ENCODE measurements at regions not wholly inside any gene's neighbourhood (a gene's known extent, or its start where the extent isn't known, plus 50 kb on each side); places are given as distances from the start of the nearest gene placed in this dataset.

GRCh38 chr2:217031445-217031844, 171.6 kb upstream of the TNP1 start:
- no peak for DNase-seq (ENCODE audit: extremely low read depth in 1 of 2, low read depth in 1 of 2)

DNA sequence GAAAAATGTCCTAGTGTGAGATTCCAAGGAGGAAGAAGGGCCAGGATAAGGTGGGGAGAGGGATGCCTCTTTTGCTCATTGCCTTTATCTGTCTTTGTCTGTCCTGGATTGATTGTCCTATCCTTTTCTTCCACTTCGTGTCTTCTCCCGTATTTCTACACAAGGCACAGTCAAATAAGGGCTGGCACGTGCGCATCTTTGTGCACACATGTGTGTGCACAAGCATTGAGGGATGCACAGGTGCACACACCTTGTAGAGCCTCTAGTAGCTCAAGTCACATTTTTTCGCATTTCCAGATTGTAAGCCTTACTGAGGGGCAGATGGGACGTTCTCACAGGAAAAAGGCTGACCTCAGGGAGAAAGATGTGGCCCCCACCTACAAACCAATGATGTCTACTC, 170.2 kb upstream of the TNP1 start:
- no peak for DNase-seq (ENCODE audit: extremely low read depth in 1 of 2, low read depth in 1 of 2)

DNA sequence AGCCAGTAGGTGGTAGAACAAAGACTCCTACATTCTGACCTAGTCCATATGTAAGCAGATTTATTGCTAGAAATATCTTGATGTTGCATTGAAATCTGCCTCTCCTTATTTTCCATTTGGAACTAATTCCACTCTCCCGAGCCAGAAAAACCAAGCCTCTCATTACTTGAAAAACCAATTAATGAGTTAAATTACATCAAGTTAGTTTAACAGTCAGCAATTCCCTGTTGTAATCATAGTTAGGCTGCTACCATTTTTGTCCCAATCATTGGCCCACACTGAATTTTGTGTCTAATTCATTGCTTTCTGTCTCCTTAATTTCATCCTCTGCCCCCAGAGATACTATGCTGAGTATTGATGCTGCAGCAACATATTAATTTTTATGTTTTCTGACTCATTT, 168.3 kb upstream of the TNP1 start:
- no peak for DNase-seq (ENCODE audit: extremely low read depth in 1 of 2, low read depth in 1 of 2)

DNA sequence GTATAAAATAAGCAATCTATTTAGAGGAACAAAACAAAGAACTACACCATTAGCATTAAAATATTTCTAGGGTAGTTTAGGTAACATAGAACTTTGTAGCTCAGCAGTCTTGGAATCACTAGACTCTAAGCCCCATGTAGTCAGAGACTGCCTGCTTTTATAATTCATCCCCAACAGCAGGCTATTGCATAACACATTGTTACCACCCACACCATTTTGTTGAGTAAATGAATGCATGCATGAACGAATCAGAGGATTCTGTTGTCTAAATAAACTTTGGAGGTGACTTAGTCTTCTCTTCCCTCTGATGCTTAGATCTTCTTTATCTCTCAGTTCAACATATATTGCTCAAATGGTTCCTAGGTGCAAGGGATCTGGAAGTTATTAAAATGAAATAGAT, 167.6 kb upstream of the TNP1 start:
- DNase-seq (ENCODE audit: extremely low read depth in 1 of 2, low read depth in 1 of 2) = no peak

- no peak for DNase-seq (ENCODE audit: extremely low read depth in 1 of 2, low read depth in 1 of 2)
Observed at GRCh38 chr2:217026569-217026968, 166.7 kb upstream of the TNP1 start.

GRCh38 chr2:217026161-217026560, 166.3 kb upstream of the TNP1 start:
- no peak for DNase-seq (ENCODE audit: extremely low read depth in 1 of 2, low read depth in 1 of 2)

GRCh38 chr2:217023611-217024010, 163.7 kb upstream of the TNP1 start:
- no peak for DNase-seq (ENCODE audit: extremely low read depth in 1 of 2, low read depth in 1 of 2)

- no peak for DNase-seq (ENCODE audit: extremely low read depth in 1 of 2, low read depth in 1 of 2)
Observed at GRCh38 chr2:217017456-217018252, 157.8 kb upstream of the TNP1 start.

DNA sequence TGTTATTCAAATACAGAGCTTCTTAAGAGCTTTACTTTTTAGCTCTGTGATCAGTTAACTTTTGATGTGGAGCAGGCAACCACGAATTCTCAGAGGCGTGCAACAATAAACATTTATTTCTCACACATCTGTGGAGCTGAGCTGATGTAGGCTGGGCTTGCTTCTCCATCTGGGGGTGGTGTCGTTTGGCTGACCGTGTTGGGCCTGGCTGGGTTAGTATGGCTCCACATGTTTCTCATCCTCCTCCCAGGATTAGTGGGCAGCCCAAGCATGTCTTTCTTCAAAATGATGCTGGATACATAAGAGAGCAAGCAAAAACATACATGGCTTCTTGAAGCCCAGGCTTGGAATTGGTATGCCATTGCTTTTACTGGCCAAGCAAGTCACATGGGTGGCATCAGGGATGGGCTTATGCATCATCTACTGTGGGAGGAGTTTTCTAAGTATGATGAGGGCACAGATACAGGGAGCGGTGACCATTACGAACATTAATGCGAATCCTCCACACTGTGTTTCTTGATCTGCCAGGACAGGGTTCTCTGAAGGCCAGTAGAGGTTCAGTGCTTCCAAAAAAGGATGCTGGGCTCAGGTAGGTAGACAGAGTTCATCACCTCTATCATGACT, 157.0 kb upstream of the TNP1 start:
- DNase-seq (ENCODE audit: extremely low read depth in 1 of 2, low read depth in 1 of 2) = no peak

DNA sequence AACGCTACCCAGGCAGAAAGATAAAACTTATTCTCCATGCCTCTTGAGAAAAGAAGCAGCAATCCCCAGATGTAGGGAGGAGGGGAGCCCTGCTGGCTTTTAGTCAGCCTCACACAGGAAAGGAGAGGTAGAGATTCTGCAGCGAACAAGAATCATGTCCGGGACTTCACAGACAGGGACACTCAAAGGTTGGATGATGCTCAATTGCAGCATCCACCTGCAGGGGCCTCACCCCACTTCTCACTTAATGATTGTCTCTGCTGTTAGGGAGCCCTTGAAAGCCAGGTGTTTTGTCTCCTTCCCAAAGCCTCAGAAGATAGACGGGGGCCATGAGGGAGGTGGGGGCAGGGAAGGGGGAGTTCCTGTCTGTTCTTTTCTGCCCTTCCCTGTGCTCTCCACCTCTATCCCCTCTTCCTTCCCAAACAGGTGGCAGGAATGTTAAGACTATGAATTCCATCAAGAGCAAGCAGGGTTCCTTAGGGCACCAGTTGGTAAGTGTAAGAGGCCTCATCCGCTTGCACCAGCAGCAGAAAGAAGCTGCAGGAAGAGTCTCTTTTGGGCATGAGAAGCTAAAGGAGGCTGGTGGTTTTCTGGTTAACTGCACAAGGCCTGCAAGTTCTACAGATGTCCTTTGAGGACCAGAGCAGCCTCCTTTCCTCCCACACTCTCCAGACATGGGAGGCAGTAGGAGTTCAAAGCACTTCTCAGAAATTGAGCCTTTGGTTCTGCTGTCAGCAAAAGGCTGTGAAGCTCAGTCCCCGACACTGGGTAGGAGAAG, 154.7 kb upstream of the TNP1 start:
- no peak for DNase-seq (ENCODE audit: extremely low read depth in 1 of 2, low read depth in 1 of 2)

DNA sequence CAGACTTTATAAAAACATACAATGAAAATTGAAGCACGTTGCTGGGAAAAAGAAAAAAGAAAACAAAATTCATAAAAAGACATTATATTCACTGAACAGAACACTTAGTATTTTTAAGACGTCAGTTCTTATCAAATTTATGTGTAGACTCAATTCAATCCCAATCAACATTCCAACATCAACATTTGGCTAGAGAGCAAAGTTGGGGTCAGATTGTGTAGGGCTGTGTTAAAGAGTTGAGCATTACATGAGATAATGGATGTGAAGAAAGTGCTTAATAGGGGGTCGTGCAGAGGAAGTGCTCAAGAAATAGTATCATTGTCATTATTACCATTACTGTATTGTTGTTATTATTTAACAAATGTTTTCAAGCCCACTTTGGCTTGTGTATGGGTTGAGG, 154.1 kb upstream of the TNP1 start:
- DNase-seq (ENCODE audit: extremely low read depth in 1 of 2, low read depth in 1 of 2) = no peak

DNA sequence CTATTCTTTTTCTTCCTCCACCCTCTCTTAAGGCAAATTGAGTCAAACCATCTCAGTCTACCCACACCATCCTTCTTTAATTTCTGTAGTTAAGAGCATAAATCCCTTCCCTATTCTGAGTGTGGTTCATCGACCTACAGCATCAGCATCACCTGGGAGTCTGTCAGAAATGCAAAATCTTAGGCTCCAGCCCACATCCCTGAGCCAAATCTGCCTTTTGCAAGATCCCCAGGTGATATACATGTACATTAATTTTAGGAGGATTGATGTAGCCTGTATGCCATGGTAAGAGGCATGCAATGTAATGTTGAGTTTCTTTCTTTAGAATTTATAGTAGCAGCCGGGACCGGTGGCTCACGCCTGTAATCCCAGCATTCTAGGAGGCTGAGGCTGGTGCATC, 151.7 kb upstream of the TNP1 start:
- no peak for DNase-seq (ENCODE audit: extremely low read depth in 1 of 2, low read depth in 1 of 2)

GRCh38 chr2:217010173-217010572, 150.3 kb upstream of the TNP1 start:
- DNase-seq (ENCODE audit: extremely low read depth in 1 of 2, low read depth in 1 of 2) = no peak

DNA sequence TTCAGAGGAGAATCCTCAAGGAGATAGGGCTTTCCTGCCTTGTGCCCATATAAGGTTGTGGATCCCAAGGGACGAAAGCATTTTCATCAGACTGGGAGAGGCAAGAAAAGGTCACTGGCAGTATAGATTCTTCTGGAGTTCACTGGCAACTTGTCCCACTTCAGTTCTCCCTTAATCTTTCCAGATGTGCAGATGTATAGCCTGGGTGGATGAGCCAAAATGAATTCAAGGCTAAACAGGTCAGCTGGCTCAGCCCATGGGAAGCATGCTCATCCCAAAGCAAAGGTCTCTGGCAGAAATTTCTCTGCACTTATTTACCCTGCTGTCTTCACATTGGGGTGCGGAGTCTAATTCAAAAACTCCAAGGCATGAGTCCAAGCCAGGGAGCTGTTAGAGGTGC, 148.9 kb upstream of the TNP1 start:
- DNase-seq (ENCODE audit: extremely low read depth in 1 of 2, low read depth in 1 of 2) = no peak

DNA sequence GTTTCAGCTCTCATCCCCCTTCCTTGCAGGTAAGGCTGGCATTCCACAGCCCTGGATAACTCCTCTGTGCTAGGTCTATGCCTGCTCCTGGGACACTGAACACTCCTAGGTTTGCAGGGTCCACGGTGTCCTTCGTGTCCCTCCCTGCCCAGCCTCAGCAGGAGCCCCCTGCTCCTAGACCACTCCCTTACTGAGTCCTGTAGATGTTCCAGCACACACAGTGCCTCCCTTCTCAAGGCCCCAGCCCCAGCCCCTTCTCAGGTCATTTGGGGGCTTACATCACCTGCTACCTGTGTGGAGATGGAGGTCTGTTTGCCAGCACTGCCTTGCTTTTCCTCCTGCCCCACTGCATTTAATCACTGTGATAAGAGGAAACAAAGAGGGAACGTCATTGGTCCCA, 146.4 kb upstream of the TNP1 start:
- no peak for DNase-seq (ENCODE audit: extremely low read depth in 1 of 2, low read depth in 1 of 2)

GRCh38 chr2:217004656-217005055, 144.8 kb upstream of the TNP1 start:
- no peak for DNase-seq (ENCODE audit: extremely low read depth in 1 of 2, low read depth in 1 of 2)

GRCh38 chr2:217001740-217002139, 141.9 kb upstream of the TNP1 start:
- no peak for DNase-seq (ENCODE audit: extremely low read depth in 1 of 2, low read depth in 1 of 2)

DNA sequence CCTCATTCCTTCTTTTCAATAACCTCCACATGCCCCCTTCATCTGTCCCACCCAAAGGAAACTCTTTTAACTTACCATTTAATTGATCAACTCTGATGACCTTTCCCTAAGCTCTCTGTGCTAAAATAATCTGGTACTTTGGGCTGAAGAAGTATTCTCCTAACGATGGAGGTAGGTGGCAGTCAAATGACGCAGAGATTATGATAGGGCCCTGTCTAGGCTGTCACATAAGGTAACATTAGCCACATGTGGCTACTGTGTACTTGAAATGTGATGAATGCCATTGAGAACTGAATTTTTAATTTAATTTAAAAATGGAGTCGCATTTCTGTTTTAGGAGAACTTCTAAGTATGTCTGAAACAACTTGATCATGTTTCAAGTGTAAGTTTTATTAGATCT, 140.5 kb upstream of the TNP1 start:
- DNase-seq (ENCODE audit: extremely low read depth in 1 of 2, low read depth in 1 of 2) = no peak

DNA sequence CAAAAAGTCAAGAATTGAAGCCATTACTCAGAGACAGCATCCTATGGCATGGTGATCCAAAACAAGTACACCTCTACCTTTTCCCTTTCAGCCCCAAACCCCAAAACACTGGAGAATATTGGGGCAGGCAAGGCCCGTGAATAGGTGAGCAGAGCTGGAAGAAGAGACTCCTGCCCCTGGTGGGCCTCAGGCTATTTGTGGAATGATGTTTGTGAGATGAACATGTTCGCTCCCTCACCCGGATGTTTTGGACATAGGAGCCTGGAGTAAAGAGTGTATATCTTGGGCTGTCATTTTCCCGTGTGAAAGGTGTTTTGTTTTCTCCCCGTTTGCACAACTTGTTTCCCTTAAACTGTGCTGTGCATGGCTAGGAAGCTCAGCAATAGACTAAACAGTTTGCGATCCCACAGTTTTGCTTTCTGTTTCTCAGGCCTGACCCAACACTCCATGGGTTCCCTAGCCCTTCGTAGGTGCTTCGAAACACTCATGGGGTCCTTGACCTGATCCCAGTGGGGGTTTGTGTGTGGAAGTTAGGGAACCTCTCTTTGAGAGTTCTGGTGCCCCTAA, 136.5 kb upstream of the TNP1 start:
- DNase-seq (ENCODE audit: extremely low read depth in 1 of 2, low read depth in 1 of 2) = no peak

GRCh38 chr2:216994353-216994854, 134.5 kb upstream of the TNP1 start:
- DNase-seq (ENCODE audit: extremely low read depth in 1 of 2, low read depth in 1 of 2) = no peak

DNA sequence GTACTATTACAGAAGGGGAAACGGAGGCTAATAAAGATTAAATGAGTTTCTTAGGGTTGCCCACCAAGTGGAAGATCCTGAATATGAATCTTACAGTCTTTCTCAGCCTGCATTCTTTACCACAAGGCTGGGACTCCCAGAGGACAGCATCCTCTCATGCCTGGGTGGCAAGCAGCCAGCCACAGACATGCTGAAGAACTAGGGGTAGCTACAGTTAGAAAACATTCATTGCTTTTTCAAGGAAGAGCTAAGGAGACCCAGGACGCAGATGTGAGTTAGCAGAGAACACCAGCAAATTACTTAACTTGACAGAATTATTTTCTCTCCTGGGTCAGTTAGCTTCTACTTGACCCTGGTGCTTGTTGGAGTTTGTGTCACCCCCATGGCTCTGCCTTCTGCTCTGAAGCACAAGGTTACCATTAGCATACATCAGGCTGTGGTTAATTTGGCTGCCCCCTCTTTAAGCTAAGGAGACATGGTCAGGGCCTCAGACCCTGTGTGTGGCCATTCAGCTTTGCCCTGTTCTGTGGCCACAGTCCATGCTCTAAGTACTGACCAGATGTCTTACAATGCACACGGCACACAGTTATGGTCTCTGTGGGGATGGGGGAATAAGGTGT, 132.3 kb upstream of the TNP1 start:
- no peak for DNase-seq (ENCODE audit: extremely low read depth in 1 of 2, low read depth in 1 of 2)

All from stimulated activated CD8-positive, alpha-beta memory T cell treated with anti-CD3 and anti-CD28 coated beads, Interleukin-7, amount 100 ng/mL, for 48 hours (primary cell).